HK-2 (cell line): ENCODE measurements at regions not wholly inside any gene's neighbourhood (a gene's known extent, or its start where the extent isn't known, plus 50 kb on each side); places are given as distances from the start of the nearest gene placed in this dataset.
A peak's percentile ranks its signal among the peaks of the same experiment; 100 is the strongest.
"Not testable (repeated sequence)": the region's sequence is repeated elsewhere in the genome, so short reads cannot be mapped to it uniquely, and the experiment has no call there.

Experiments
- DNase-seq: peaks from one replicate; pipeline ENCODE4 v3.0.0-alpha.2; 2018; ENCODE audit not compliant: unreplicated experiment

- no peak for DNase-seq
Observed at GRCh38 chr2:186992597-186992996, 143.6 kb upstream of the ZSWIM2 start.

GRCh38 chr2:186991766-186992417, 142.9 kb upstream of the ZSWIM2 start:
- no peak for DNase-seq

- DNase-seq = no peak
Observed at GRCh38 chr2:186984966-186985365, 136.0 kb upstream of the ZSWIM2 start.

GRCh38 chr2:186984481-186984880, 135.5 kb upstream of the ZSWIM2 start:
- no peak for DNase-seq

GRCh38 chr2:186980787-186981550, 132.0 kb upstream of the ZSWIM2 start:
- no peak for DNase-seq

GRCh38 chr2:186980117-186980442, 131.1 kb upstream of the ZSWIM2 start:
- DNase-seq = no peak

GRCh38 chr2:186979439-186980116, 130.6 kb upstream of the ZSWIM2 start:
- DNase-seq = no peak

- no peak for DNase-seq
Observed at GRCh38 chr2:186977433-186978045, 128.6 kb upstream of the ZSWIM2 start.

- DNase-seq = no peak
Observed at GRCh38 chr2:186976329-186976728, 127.4 kb upstream of the ZSWIM2 start.

- DNase-seq = no peak
Observed at GRCh38 chr2:186972281-186972970, 123.5 kb upstream of the ZSWIM2 start.

- DNase-seq = no peak
Observed at GRCh38 chr2:186968277-186968676, 119.3 kb upstream of the ZSWIM2 start.

GRCh38 chr2:186966015-186966414, 117.0 kb upstream of the ZSWIM2 start:
- no peak for DNase-seq

- no peak for DNase-seq
Observed at GRCh38 chr2:186962085-186962747, 113.2 kb upstream of the ZSWIM2 start.

- not testable (repeated sequence) for DNase-seq
Observed at GRCh38 chr2:186960241-186960640, 111.3 kb upstream of the ZSWIM2 start.

- no peak for DNase-seq
Observed at GRCh38 chr2:186959486-186959885, 110.5 kb upstream of the ZSWIM2 start.

- peak; percentile 10 for DNase-seq
Observed at GRCh38 chr2:186950694-186951093, 101.7 kb upstream of the ZSWIM2 start.

GRCh38 chr2:186949726-186950256, 100.8 kb upstream of the ZSWIM2 start:
- DNase-seq = no peak

GRCh38 chr2:186947516-186947915, 98.5 kb upstream of the ZSWIM2 start:
- no peak for DNase-seq

GRCh38 chr2:186946896-186947467, 98.0 kb upstream of the ZSWIM2 start:
- no peak for DNase-seq

GRCh38 chr2:186941853-186942252, 92.9 kb upstream of the ZSWIM2 start:
- DNase-seq = no peak

GRCh38 chr2:186940463-186940862, 91.5 kb upstream of the ZSWIM2 start:
- no peak for DNase-seq
